Parathyroid adenoma (tissue), 2 donors: ENCODE measurements at regions not wholly inside any gene's neighbourhood (a gene's known extent, or its start where the extent isn't known, plus 50 kb on each side); places are given as distances from the start of the nearest gene placed in this dataset.

Experiments
- H2AFZ ChIP-seq: fragments of 300-600 bp; sonication (generic); one replicate; pipeline ENCODE4 v1.7.0; 2017; ENCODE audit warnings: antibody characterized with exemption, mild to moderate bottlenecking
- H3K27ac ChIP-seq: fragments of 300-600 bp; sonication (generic); one replicate; pipeline ENCODE4 v1.7.0; 2017
- H3K27me3 ChIP-seq: fragments of 300-600 bp; sonication (generic); one replicate; pipeline ENCODE4 v1.7.0; 2017; ENCODE audit warnings: low read length; ENCODE audit not compliant: control insufficient read depth, insufficient read depth
- H3K36me3 ChIP-seq: fragments of 300-600 bp; sonication (generic); one replicate; pipeline ENCODE4 v1.7.0; 2017; ENCODE audit warnings: low read length; ENCODE audit not compliant: control insufficient read depth, insufficient read depth
- H3K4me1 ChIP-seq: fragments of 300-600 bp; sonication (generic); one replicate; pipeline ENCODE4 v1.7.0; 2017; ENCODE audit warnings: control low read depth
- H3K4me2 ChIP-seq: fragments of 300-600 bp; sonication (generic); one replicate; pipeline ENCODE4 v1.7.0; 2017; ENCODE audit warnings: low read length
- H3K4me3 ChIP-seq: fragments of 300-600 bp; sonication (generic); one replicate; pipeline ENCODE4 v1.7.0; 2017; ENCODE audit warnings: low read depth, low read length
- H3K79me2 ChIP-seq: fragments of 300-600 bp; sonication (generic); one replicate; pipeline ENCODE4 v1.7.0; 2017; ENCODE audit warnings: control low read depth
- H3K9ac ChIP-seq: fragments of 300-600 bp; sonication (generic); one replicate; pipeline ENCODE4 v1.7.0; 2017; ENCODE audit warnings: mild to moderate bottlenecking
- H3K9me3 ChIP-seq: fragments of 300-600 bp; sonication (generic); one replicate; pipeline ENCODE4 v1.7.0; 2017; ENCODE audit warnings: low read length; ENCODE audit not compliant: control insufficient read depth
- TF ChIP-seq, protein P1 (sequence below): fragments of 300-600 bp; sonication (generic); IDR thresholded peaks from one replicate; pipeline ENCODE4 v1.7.0; 2017; ENCODE audit warnings: antibody characterized with exemption, mild to moderate bottlenecking
- donor health status: primary hyperparathyroidism.

DNA sequence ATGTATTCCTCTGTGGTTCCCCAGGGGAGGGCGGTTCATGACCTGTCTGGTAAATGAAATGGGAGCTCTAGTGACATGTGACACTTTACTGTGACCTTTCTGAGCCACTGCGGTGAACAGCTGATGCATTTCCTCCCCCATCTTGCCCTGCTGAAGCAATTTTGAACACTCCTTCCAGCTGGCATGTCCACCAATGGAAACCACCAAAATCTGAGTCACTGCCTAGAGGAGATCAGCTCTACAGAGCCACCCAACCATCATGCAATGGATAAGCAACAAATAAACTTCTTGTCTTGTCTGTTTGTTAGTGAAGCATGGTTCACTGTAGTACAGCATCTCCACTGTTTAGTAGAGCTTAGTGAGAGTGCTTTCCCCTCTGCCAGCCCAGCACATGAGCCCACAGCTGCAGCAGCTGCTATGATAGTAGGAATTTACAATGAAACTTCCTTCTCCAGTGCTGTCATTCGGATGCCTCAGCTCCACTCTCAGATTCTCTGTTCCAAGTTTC, 479.4 kb downstream of the NTRK3 start:
- no peak overlapping the region for H3K9ac ChIP-seq
- TF ChIP-seq, protein P1, sequence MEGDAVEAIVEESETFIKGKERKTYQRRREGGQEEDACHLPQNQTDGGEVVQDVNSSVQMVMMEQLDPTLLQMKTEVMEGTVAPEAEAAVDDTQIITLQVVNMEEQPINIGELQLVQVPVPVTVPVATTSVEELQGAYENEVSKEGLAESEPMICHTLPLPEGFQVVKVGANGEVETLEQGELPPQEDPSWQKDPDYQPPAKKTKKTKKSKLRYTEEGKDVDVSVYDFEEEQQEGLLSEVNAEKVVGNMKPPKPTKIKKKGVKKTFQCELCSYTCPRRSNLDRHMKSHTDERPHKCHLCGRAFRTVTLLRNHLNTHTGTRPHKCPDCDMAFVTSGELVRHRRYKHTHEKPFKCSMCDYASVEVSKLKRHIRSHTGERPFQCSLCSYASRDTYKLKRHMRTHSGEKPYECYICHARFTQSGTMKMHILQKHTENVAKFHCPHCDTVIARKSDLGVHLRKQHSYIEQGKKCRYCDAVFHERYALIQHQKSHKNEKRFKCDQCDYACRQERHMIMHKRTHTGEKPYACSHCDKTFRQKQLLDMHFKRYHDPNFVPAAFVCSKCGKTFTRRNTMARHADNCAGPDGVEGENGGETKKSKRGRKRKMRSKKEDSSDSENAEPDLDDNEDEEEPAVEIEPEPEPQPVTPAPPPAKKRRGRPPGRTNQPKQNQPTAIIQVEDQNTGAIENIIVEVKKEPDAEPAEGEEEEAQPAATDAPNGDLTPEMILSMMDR: no peak
- no peaks in the 10 kb centered on the region for H3K79me2 ChIP-seq
- no peak overlapping the region for H3K4me2 ChIP-seq
- H3K36me3 ChIP-seq: no peaks in the 10 kb centered on the region
- no peak overlapping the region for H3K27ac ChIP-seq
- no peaks in the 10 kb centered on the region for H3K27me3 ChIP-seq
- no peak overlapping the region for H3K4me3 ChIP-seq
- H2AFZ ChIP-seq: no peak overlapping the region
- no peaks in the 10 kb centered on the region for H3K4me1 ChIP-seq
- H3K9me3 ChIP-seq: no peaks in the 10 kb centered on the region

DNA sequence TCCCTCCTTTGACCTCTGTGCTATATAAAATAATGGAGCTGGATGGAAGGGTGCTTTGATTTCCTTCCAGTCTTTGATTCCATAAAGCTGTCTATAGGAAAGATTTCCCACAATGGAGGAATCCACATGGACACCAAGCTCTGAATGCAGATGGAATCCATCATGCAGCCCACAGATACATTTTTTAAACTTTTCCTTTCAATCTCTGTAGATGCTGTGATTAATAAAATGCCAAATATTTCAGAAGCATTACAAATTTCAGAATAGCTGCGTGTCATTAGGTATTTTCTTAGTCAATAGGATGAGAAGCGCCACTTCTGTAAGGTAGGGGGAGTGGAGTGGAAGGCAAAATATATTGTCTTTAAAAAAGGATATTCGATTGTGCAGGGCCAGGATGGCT, 489.0 kb downstream of the NTRK3 start:
- TF ChIP-seq, protein P1: no peak
- Histone ChIP-seq H3K9me3 (no peaks in the 10 kb centered on the region), H3K4me1 (no peaks in the 10 kb centered on the region), H3K27me3 (no peaks in the 10 kb centered on the region), H3K27ac (no peak overlapping the region), H3K36me3 (no peaks in the 10 kb centered on the region), H3K4me2 (no peak overlapping the region), H3K79me2 (no peaks in the 10 kb centered on the region), H3K4me3 (no peak overlapping the region), H3K9ac (no peak overlapping the region), H2AFZ (no peak overlapping the region)

DNA sequence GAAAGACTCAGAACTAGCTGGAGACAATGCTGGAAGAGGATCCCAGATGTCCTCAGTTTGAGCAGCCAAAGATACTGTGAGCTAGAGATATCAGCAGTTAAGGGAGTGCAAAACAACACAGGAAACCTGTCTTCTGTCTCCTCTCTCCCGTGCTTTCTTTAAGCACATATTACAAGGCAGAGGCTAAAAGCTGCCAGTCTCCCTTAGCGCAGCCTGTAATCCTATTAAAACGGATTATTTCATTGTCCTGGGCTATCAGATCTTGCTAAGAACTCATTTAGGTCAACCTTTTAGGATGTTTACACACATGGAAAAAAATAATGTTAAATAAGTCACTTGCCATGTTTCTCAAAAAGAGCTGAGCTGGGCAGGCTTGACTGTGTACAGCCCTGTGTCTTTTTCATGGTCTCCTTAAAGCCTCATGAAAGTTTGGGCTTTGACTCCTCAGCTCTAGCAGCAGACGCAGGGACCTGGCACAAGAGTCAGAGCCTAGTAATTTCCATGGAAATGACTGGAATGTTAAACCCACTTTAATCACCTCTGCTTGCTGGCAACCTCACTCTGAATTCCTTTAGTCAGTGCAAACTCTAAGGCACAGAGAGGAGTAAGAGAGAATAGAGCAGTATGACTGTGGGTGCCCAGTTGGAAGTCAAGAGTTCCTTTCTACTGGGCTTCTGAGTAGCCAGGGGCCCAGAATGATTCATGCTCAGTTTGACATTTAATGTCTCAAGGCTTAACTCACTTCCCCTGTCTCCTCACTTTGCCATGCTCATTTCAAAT, 491.9 kb downstream of the NTRK3 start:
- TF ChIP-seq, protein P1: no peak
- no peak overlapping the region for H3K27ac ChIP-seq

DNA sequence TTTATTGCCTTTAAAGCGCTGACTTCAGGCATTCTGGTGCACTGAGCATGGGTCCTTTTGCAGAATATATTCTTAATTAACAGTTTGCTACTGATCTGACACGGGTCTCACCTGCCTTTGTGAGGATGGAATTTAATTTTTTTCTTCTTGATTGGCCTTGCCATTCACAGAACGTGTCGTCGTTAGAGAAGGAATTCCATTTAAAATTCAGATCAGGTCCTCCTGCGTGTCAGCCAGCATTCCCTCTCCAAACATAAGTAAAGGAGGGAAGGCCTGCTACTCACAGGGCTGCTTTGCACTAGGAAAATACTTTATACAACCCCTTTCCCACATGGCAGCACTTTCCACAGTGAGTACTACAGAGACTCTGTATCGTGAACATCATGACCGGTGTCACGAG, 492.7 kb downstream of the NTRK3 start:
- Histone ChIP-seq H3K4me2 (no peak overlapping the region), H2AFZ (no peak overlapping the region), H3K4me3 (no peak overlapping the region), H3K4me1 (no peaks in the 10 kb centered on the region), H3K79me2 (no peaks in the 10 kb centered on the region), H3K9ac (no peak overlapping the region), H3K27me3 (no peaks in the 10 kb centered on the region), H3K36me3 (no peaks in the 10 kb centered on the region), H3K9me3 (no peaks in the 10 kb centered on the region), H3K27ac (no peak overlapping the region)
- TF ChIP-seq, protein P1: no peak

More for the DNA sequence above, 491.9 kb downstream of the NTRK3 start:
- Histone ChIP-seq H3K4me2 (no peak overlapping the region), H2AFZ (no peak overlapping the region), H3K4me3 (no peak overlapping the region), H3K9me3 (no peaks in the 10 kb centered on the region), H3K9ac (no peak overlapping the region), H3K27me3 (no peaks in the 10 kb centered on the region), H3K79me2 (no peaks in the 10 kb centered on the region), H3K36me3 (no peaks in the 10 kb centered on the region), H3K4me1 (no peaks in the 10 kb centered on the region)
